ENCODE measurements at regions not wholly inside any gene's neighbourhood (a gene's known extent, or its start where the extent isn't known, plus 50 kb on each side); places are given as distances from the start of the nearest gene placed in this dataset.

- TF ChIP-seq MAX (IDR thresholded peaks at IDR 0.05; ENCODE audit: low read depth, low read length) = peak; percentile 90
- peak; percentile 64; the same call in 1 of the 2 replicates for TF ChIP-seq MYC (IDR thresholded peaks at IDR 0.05; ENCODE audit: low read depth, low read length)
- TF ChIP-seq CTCF (IDR thresholded peaks at IDR 0.05; ENCODE audit: low read depth, low read length) = no peak
- H3K4me3 ChIP-seq (ENCODE audit: low read depth, low read length) = no peak overlapping the region
- peak; percentile 27 for DNase-seq (ENCODE audit: low read depth)
These were observed 1314.1 kb upstream of the CDH6 start for GRCh38 chr5:29879401-29879800.

- H3K4me3 ChIP-seq (ENCODE audit: low read depth, low read length) = no peak overlapping the region
- no peak for DNase-seq (ENCODE audit: low read depth)
- TF ChIP-seq MAX (IDR thresholded peaks at IDR 0.05; ENCODE audit: low read depth, low read length) (no peak), MYC (IDR thresholded peaks at IDR 0.05; ENCODE audit: low read depth, low read length) (no peak), POLR2A (IDR thresholded peaks at IDR 0.05; ENCODE audit: extremely low read depth, insufficient read length) (no peak), CTCF (IDR thresholded peaks at IDR 0.05; ENCODE audit: low read depth, low read length) (no peak)
These were observed 1314.9 kb upstream of the CDH6 start for GRCh38 chr5:29878599-29878998.

GRCh38 chr5:29867155-29867554 lies 1326.3 kb upstream of the CDH6 start:
- H3K4me3 ChIP-seq (ENCODE audit: low read depth, low read length) = no peak overlapping the region
- TF ChIP-seq MYC (IDR thresholded peaks at IDR 0.05; ENCODE audit: low read depth, low read length) (no peak), MAX (IDR thresholded peaks at IDR 0.05; ENCODE audit: low read depth, low read length) (no peak), CTCF (IDR thresholded peaks at IDR 0.05; ENCODE audit: low read depth, low read length) (no peak), POLR2A (IDR thresholded peaks at IDR 0.05; ENCODE audit: extremely low read depth, insufficient read length) (no peak)
- DNase-seq (ENCODE audit: low read depth) = no peak

GRCh38 chr5:29853711-29854220 lies 1339.7 kb upstream of the CDH6 start:
- TF ChIP-seq MYC (IDR thresholded peaks at IDR 0.05; ENCODE audit: low read depth, low read length) (no peak), CTCF (IDR thresholded peaks at IDR 0.05; ENCODE audit: low read depth, low read length) (no peak), POLR2A (IDR thresholded peaks at IDR 0.05; ENCODE audit: extremely low read depth, insufficient read length) (no peak), MAX (IDR thresholded peaks at IDR 0.05; ENCODE audit: low read depth, low read length) (no peak)
- no peak for DNase-seq (ENCODE audit: low read depth)
- no peak overlapping the region for H3K4me3 ChIP-seq (ENCODE audit: low read depth, low read length)

GRCh38 chr5:29852329-29852728 lies 1341.2 kb upstream of the CDH6 start:
- TF ChIP-seq CTCF (IDR thresholded peaks at IDR 0.05; ENCODE audit: low read depth, low read length) (no peak), POLR2A (IDR thresholded peaks at IDR 0.05; ENCODE audit: extremely low read depth, insufficient read length) (no peak), MYC (IDR thresholded peaks at IDR 0.05; ENCODE audit: low read depth, low read length) (no peak), MAX (IDR thresholded peaks at IDR 0.05; ENCODE audit: low read depth, low read length) (no peak)
- no peak for DNase-seq (ENCODE audit: low read depth)
- no peak overlapping the region for H3K4me3 ChIP-seq (ENCODE audit: low read depth, low read length)

- no peak for DNase-seq (ENCODE audit: low read depth)
- TF ChIP-seq MAX (IDR thresholded peaks at IDR 0.05; ENCODE audit: low read depth, low read length) (no peak), POLR2A (IDR thresholded peaks at IDR 0.05; ENCODE audit: extremely low read depth, insufficient read length) (no peak), CTCF (IDR thresholded peaks at IDR 0.05; ENCODE audit: low read depth, low read length) (no peak), MYC (IDR thresholded peaks at IDR 0.05; ENCODE audit: low read depth, low read length) (no peak)
- no peak overlapping the region for H3K4me3 ChIP-seq (ENCODE audit: low read depth, low read length)
These were observed 1348.3 kb upstream of the CDH6 start for GRCh38 chr5:29845206-29845605.
